HepG2 (cell line): ENCODE measurements at regions not wholly inside any gene's neighbourhood (a gene's known extent, or its start where the extent isn't known, plus 50 kb on each side); places are given as distances from the start of the nearest gene placed in this dataset.

Experiments
- ATAC-seq: fragments of 200-7000 bp; cut with Tn5 transposase; 3 replicates; pipeline ENCODE4 v1.9.1; 2020; ENCODE audit warnings: mild to moderate bottlenecking, moderate library complexity
- BruUV-seq: library from RNA; stranded (reverse); fragments of 400-500 nt; replicated peaks from 2 replicates; lab custom pipeline; 2021; lab: Mats Ljungman, UMichigan
- CTCF ChIA-PET: fragments of 300-600 bp; formaldehyde crosslinking; extraction: SDS; loops from one replicate; lab custom pipeline; 2021; ENCODE audit warnings: low total read pairs, inconsistent platforms, low intra/inter-chr PET ratio; lab: Yijun Ruan, JAX
- POLR2A ChIA-PET: fragments of 350-600 bp; sonication (Branson Sonifier 250); formaldehyde crosslinking; loops from one replicate; lab custom pipeline; 2020; ENCODE audit warnings: antibody characterized with exemption, inconsistent platforms; lab: Yijun Ruan, JAX
- DNase-seq: peaks from one replicate; pipeline ENCODE4 v3.0.0-alpha.2; 2015; ENCODE audit warnings: low spot score
- FAIRE-seq: peaks from 3 replicates; lab custom pipeline; 2011; peaks lifted over from hg19 to GRCh38; lab: Jason Lieb, UNC
- H2AFZ ChIP-seq: one replicate; pipeline ENCODE4 v1.6.1; 2011; ENCODE audit warnings: low read length, inconsistent platforms
- H3K27ac ChIP-seq: fragments of 300-600 bp; 3 replicates; pipeline ENCODE4 v1.8.0; 2011; ENCODE audit warnings: mixed run types, mild to moderate bottlenecking, mixed read lengths, low read length, inconsistent platforms; ENCODE audit not compliant: insufficient read depth; ENCODE audit errors: extremely low read length
- H3K27me3 ChIP-seq, 2 experiments: fragments of 200-600 bp in 1 of 2; 2 replicates in 1 of 2; 3 replicates in 1 of 2; pipeline versions ENCODE4 v1.6.0 to v1.8.0; 2011; ENCODE audit warnings: low read length in 2 of 2, mild to moderate bottlenecking in 2 of 2, moderate library complexity in 2 of 2, inconsistent platforms in 1 of 2; ENCODE audit not compliant: insufficient read depth in 2 of 2, control insufficient read depth in 1 of 2
- H3K36me3 ChIP-seq, 2 experiments: fragments of 200-600 bp in 1 of 2; replicated peaks in 1 of 2; 2 replicates in 1 of 2; 3 replicates in 1 of 2; pipeline versions ENCODE4 v1.5.1 to v1.8.0; 2011; ENCODE audit warnings: low read length in 2 of 2, inconsistent platforms in 1 of 2; ENCODE audit not compliant: insufficient read depth in 2 of 2, control insufficient read depth in 1 of 2
- H3K4me1 ChIP-seq: 2 replicates; pipeline ENCODE4 v1.5.1; 2012; ENCODE audit warnings: low read length, inconsistent platforms; ENCODE audit not compliant: insufficient read depth
- H3K4me2 ChIP-seq: 2 replicates; pipeline ENCODE4 v1.6.0; 2011; ENCODE audit warnings: low read depth, low read length, inconsistent platforms
- H3K4me3 ChIP-seq, 3 experiments: fragments of 200-600 bp in 1 of 3; sonication (generic), shearing (Covaris generic) in 1 of 3; replicated peaks in 1 of 3; 2 replicates each; pipeline ENCODE4 v1.5.1; 2011 to 2016; ENCODE audit warnings: low read length in 3 of 3, inconsistent platforms in 2 of 3, low read depth in 2 of 3, mild to moderate bottlenecking in 2 of 3, control low read depth in 1 of 3, mixed read lengths in 1 of 3; ENCODE audit not compliant: insufficient read depth in 1 of 3
- H3K79me2 ChIP-seq: one replicate; pipeline ENCODE4 v1.6.1; 2011; ENCODE audit warnings: low read length, inconsistent platforms; ENCODE audit not compliant: insufficient read depth
- H3K9ac ChIP-seq: 2 replicates; pipeline ENCODE4 v1.6.0; 2011; ENCODE audit warnings: mild to moderate bottlenecking, low read depth, low read length, inconsistent platforms; ENCODE audit not compliant: insufficient read depth
- H3K9me3 ChIP-seq: 2 replicates; pipeline ENCODE4 v1.5.1; 2012; ENCODE audit warnings: mild to moderate bottlenecking, low read length
- H4K20me1 ChIP-seq: 2 replicates; pipeline ENCODE4 v1.6.0; 2011; ENCODE audit warnings: inconsistent platforms, mild to moderate bottlenecking, low read length, moderate library complexity; ENCODE audit not compliant: insufficient read depth
- AGO1 ChIP-seq: fragments of 200-400 bp; formaldehyde crosslinking; IDR thresholded peaks from 2 replicates; pipeline ENCODE4 v1.6.1; 2017; ENCODE audit warnings: mild to moderate bottlenecking, low read depth, low read length, moderate library complexity; ENCODE audit not compliant: poor library complexity, severe bottlenecking
- GATAD1 ChIP-seq: IDR thresholded peaks from 2 replicates; pipeline ENCODE4 v1.6.1; 2016; ENCODE audit warnings: missing genetic modification reagents, missing compliant biosample characterization
- HDAC2 ChIP-seq: sonication (generic); formaldehyde crosslinking; IDR thresholded peaks from 2 replicates; pipeline ENCODE4 v1.4.0; 2020; ENCODE audit warnings: missing genetic modification reagents
- HNF1A ChIP-seq, 2 experiments: sonication (generic) in 1 of 2; formaldehyde crosslinking in 1 of 2; IDR thresholded peaks; 2 replicates each; pipeline versions ENCODE4 v1.4.0 to v1.6.1; 2016 to 2020; ENCODE audit warnings: borderline replicate concordance in 1 of 2, low read depth in 1 of 2, mild to moderate bottlenecking in 1 of 2, missing genetic modification reagents in 1 of 2
- HOXA9 ChIP-seq: sonication (generic); formaldehyde crosslinking; IDR thresholded peaks from 2 replicates; pipeline ENCODE4 v1.8.1; 2022; ENCODE audit warnings: missing genetic modification reagents, mild to moderate bottlenecking, moderate library complexity, borderline replicate concordance
- MAFF ChIP-seq: IDR thresholded peaks from 2 replicates; pipeline ENCODE4 v1.6.1; 2011; ENCODE audit warnings: low read depth, low read length, improper control_type of control experiment
- NFATC3 ChIP-seq: sonication (generic); formaldehyde crosslinking; IDR thresholded peaks from 2 replicates; pipeline ENCODE4 v1.5.1; 2020; ENCODE audit warnings: mild to moderate bottlenecking, missing genetic modification reagents
- NKX3-1 ChIP-seq: sonication (generic); formaldehyde crosslinking; IDR thresholded peaks from 2 replicates; pipeline ENCODE4 v1.5.0; 2020; ENCODE audit warnings: missing genetic modification reagents
- PHF5A ChIP-seq: IDR thresholded peaks from one replicate; pipeline ENCODE4 v1.6.1; 2018; ENCODE audit warnings: low read depth, missing genetic modification reagents; ENCODE audit not compliant: unreplicated experiment
- SATB2 ChIP-seq: sonication (generic); formaldehyde crosslinking; IDR thresholded peaks from 2 replicates; pipeline ENCODE4 v1.5.0; 2020; ENCODE audit warnings: missing genetic modification reagents
- SRSF1 ChIP-seq: fragments of 200-400 bp; formaldehyde crosslinking; optimal IDR thresholded peaks from 2 replicates; pipeline ENCODE3; 2017; ENCODE audit warnings: mild to moderate bottlenecking, low read depth, low read length, moderate library complexity
- THYN1 ChIP-seq: sonication (generic); formaldehyde crosslinking; IDR thresholded peaks from 2 replicates; pipeline ENCODE4 v1.8.1; 2023; ENCODE audit warnings: low read depth, mild to moderate bottlenecking, moderate library complexity, missing genetic modification reagents, borderline replicate concordance
- ZBTB7B ChIP-seq: sonication (generic); formaldehyde crosslinking; IDR thresholded peaks from 2 replicates; pipeline ENCODE4 v1.4.0; 2020; ENCODE audit warnings: missing genetic modification reagents
- ZNF331 ChIP-seq: sonication (generic); formaldehyde crosslinking; IDR thresholded peaks from 2 replicates; pipeline ENCODE4 v1.4.0; 2020; ENCODE audit warnings: missing genetic modification reagents
- ZNF333 ChIP-seq: sonication (generic); formaldehyde crosslinking; IDR thresholded peaks from 2 replicates; pipeline ENCODE4 v1.4.0; 2020; ENCODE audit warnings: mild to moderate bottlenecking, missing genetic modification reagents, borderline replicate concordance
- ZNF605 ChIP-seq: sonication (generic); formaldehyde crosslinking; IDR thresholded peaks from 2 replicates; pipeline ENCODE4 v1.8.0; 2022; ENCODE audit warnings: mild to moderate bottlenecking, missing genetic modification reagents
- ZNF772 ChIP-seq: sonication (generic); formaldehyde crosslinking; IDR thresholded peaks from 2 replicates; pipeline ENCODE4 v1.5.0; 2020; ENCODE audit warnings: mild to moderate bottlenecking, missing genetic modification reagents
- ZNF788 ChIP-seq: sonication (generic); formaldehyde crosslinking; IDR thresholded peaks from 2 replicates; pipeline ENCODE4 v1.5.0; 2020; ENCODE audit warnings: mild to moderate bottlenecking, missing genetic modification reagents, borderline replicate concordance
- ZUFSP ChIP-seq: sonication (generic); formaldehyde crosslinking; IDR thresholded peaks from 2 replicates; pipeline ENCODE4 v1.9.0; 2021; ENCODE audit warnings: missing genetic modification reagents, mild to moderate bottlenecking, borderline replicate concordance
- WGBS: methylation state at CpG from one replicate; pipeline ENCODE4 v1.1.6; 2017; ENCODE audit warnings: low lambda C conversion rate; 5-methylcytosine and 5-hydroxymethylcytosine counted together
- in situ Hi-C: cut with HindIII; loops from 2 replicates; pipeline ENCODE4 v1.10.0; 2017; ENCODE audit warnings: low pct_unique_long_range_greater_than_20kb; ENCODE audit not compliant: extremely low pct_ligation_motif_present
- intact Hi-C: fragments of 100-400 bp; cut with micrococcal nuclease; formaldehyde crosslinking; loops from one replicate; pipeline ENCODE4 v1.10.0; 2022; ENCODE audit not compliant: unreplicated experiment

GRCh38 chr13:73286942-73287620 lies 228.3 kb downstream of the KLF5 start (continued):
- TF ChIP-seq HNF1A (IDR thresholded peaks at IDR 0.05; ENCODE audit: low read depth), result no peak
- TF ChIP-seq HNF1A (CRISPR knock-in tag; IDR thresholded peaks at IDR 0.05; ENCODE audit: borderline replicate concordance), result no peak
- no peak for TF ChIP-seq ZNF331 (CRISPR knock-in tag)
- TF ChIP-seq SRSF1, result no peak
- no peak for TF ChIP-seq ZNF788
- no peak for TF ChIP-seq HDAC2
- no peak for TF ChIP-seq AGO1
- TF ChIP-seq PHF5A (CRISPR knock-in tag), result no peak

- Histone ChIP-seq H3K4me1 (no peaks in the 10 kb centered on the region), H3K4me3 (no peak overlapping the region), H3K9ac (no peak overlapping the region), H4K20me1 (no peaks in the 10 kb centered on the region), H2AFZ (no peak overlapping the region), H3K27me3 (no peaks in the 10 kb centered on the region; a peak in 1 of 5 replicates), H3K79me2 (no peaks in the 10 kb centered on the region), H3K36me3 (no peaks in the 10 kb centered on the region), H3K9me3 (no peaks in the 10 kb centered on the region), H3K27ac (no peak overlapping the region), H3K4me2 (no peak overlapping the region)
- 47% methylated on average over 5 of the region's 5 CpGs for WGBS
- FAIRE-seq (no peak), DNase-seq (no peak), ATAC-seq (no peak)
- intact Hi-C loops (no loop called here), in situ Hi-C loops (no loop called here)
- BruUV-seq, result no TSS peak
- CTCF ChIA-PET, result no interaction called here
- POLR2A ChIA-PET, result no interaction called here
- TF ChIP-seq ZNF772 (CRISPR knock-in tag) (no peak), HOXA9 (CRISPR knock-in tag) (no peak), THYN1 (CRISPR knock-in tag) (no peak), NFATC3 (CRISPR knock-in tag) (no peak), ZNF605 (no peak), MAFF (no peak), ZNF333 (CRISPR knock-in tag) (no peak), GATAD1 (CRISPR knock-in tag) (no peak), NKX3-1 (CRISPR knock-in tag) (no peak), SATB2 (no peak), ZBTB7B (CRISPR knock-in tag) (no peak), ZUFSP (CRISPR knock-in tag) (no peak)
Observed at GRCh38 chr13:73286177-73286576, 227.4 kb downstream of the KLF5 start.
